ENCODE measurements at regions not wholly inside any gene's neighbourhood (a gene's known extent, or its start where the extent isn't known, plus 50 kb on each side); places are given as distances from the start of the nearest gene placed in this dataset.
"Not testable (repeated sequence)": the region's sequence is repeated elsewhere in the genome, so short reads cannot be mapped to it uniquely, and the experiment has no call there.

GRCh38 chr2:196501836-196502235, 137.7 kb upstream of the CCDC150 start:
- DNase-seq = no peak

- no peak for DNase-seq
Measured at GRCh38 chr2:196502386-196502785, 137.1 kb upstream of the CCDC150 start.

GRCh38 chr2:196503398-196503797, 136.1 kb upstream of the CCDC150 start:
- no peak for DNase-seq

- DNase-seq = no peak
Measured at GRCh38 chr2:196504788-196505187, 134.7 kb upstream of the CCDC150 start.

GRCh38 chr2:196510246-196510645, 129.3 kb upstream of the CCDC150 start:
- DNase-seq = no peak

- no peak for DNase-seq
Measured at GRCh38 chr2:196511258-196512168, 128.0 kb upstream of the CCDC150 start.

GRCh38 chr2:196513796-196514526, 125.6 kb upstream of the CCDC150 start:
- DNase-seq = no peak

GRCh38 chr2:196514641-196515040, 124.9 kb upstream of the CCDC150 start:
- DNase-seq = no peak

- DNase-seq = peak; percentile 47
Measured at GRCh38 chr2:196515051-196515450, 124.5 kb upstream of the CCDC150 start.

- no peak for DNase-seq
Measured at GRCh38 chr2:196515608-196516007, 123.9 kb upstream of the CCDC150 start.

- no peak for DNase-seq
Measured at GRCh38 chr2:196516564-196516963, 123.0 kb upstream of the CCDC150 start.

GRCh38 chr2:196520605-196521004, 118.9 kb upstream of the CCDC150 start:
- no peak for DNase-seq

GRCh38 chr2:196526981-196527725, 112.4 kb upstream of the CCDC150 start:
- not testable (repeated sequence) for DNase-seq

- DNase-seq = no peak
Measured at GRCh38 chr2:196528486-196529223, 110.9 kb upstream of the CCDC150 start.

- no peak for DNase-seq
Measured at GRCh38 chr2:196530910-196531309, 108.6 kb upstream of the CCDC150 start.

GRCh38 chr2:196533772-196534397, 105.6 kb upstream of the CCDC150 start:
- no peak for DNase-seq

- no peak for DNase-seq
Measured at GRCh38 chr2:196534495-196534894, 105.0 kb upstream of the CCDC150 start.

GRCh38 chr2:196535061-196535460, 104.5 kb upstream of the CCDC150 start:
- DNase-seq = no peak

- no peak for DNase-seq
Measured at GRCh38 chr2:196535742-196536141, 103.8 kb upstream of the CCDC150 start.

GRCh38 chr2:196537311-196537710, 102.2 kb upstream of the CCDC150 start:
- DNase-seq = no peak

- DNase-seq = no peak
Measured at GRCh38 chr2:196538189-196538588, 101.3 kb upstream of the CCDC150 start.

GRCh38 chr2:196538646-196539045, 100.9 kb upstream of the CCDC150 start:
- no peak for DNase-seq

All from NCI-H1092 (cell line).